HG02623 (cell line): ENCODE measurements at regions not wholly inside any gene's neighbourhood (a gene's known extent, or its start where the extent isn't known, plus 50 kb on each side); places are given as distances from the start of the nearest gene placed in this dataset.
"Not testable (repeated sequence)": the region's sequence is repeated elsewhere in the genome, so short reads cannot be mapped to it uniquely, and the experiment has no call there.

Experiments
- ATAC-seq: cut with Tn5 transposase; IDR thresholded peaks from one replicate; pipeline ENCODE4 v1.9.1; 2021; ENCODE audit warnings: moderate library complexity; ENCODE audit not compliant: unreplicated experiment

DNA sequence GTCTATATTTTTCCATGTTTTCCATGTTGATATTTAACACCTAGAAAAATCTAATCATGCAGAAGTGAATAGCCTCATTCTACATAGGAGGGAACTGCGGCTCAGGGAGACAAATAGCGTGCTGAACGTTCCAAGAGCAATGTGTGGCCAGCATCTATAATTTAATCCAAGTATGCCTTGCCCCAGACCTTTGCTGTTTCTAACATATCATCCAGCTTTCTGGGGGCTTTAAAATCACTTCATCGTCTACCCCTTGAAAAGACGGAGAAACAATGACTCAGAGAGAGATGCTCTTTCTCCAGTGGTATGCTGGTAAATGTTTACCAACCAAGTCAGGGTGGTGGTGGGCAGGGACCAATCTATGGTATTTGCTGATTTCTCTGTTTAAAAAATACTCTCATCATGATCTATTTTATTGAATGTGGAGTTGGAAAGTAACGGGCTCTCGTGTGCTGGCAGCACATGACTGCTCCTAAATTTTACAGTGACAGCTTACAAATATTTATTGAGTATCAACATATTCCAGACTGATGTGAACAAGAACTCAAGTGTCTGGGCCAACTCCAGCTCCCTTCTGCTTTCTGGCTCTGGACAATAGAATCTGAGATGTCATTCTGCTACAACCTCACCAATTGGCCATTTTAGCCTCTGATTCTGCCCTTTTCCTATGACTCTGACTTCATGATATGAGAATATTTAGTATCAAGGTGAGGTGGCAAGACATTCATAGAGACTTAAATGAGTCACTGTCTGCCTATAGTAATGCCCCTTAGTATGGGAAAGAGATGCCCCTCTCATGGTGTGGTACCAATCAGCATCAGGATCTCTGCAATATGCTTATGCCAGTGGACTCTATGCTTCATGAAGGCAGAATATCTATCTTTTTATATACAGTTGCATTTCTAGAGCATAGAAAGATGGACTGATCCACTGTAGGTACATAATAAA lies 407.4 kb upstream of the TNC start:
- ATAC-seq = no peak

DNA sequence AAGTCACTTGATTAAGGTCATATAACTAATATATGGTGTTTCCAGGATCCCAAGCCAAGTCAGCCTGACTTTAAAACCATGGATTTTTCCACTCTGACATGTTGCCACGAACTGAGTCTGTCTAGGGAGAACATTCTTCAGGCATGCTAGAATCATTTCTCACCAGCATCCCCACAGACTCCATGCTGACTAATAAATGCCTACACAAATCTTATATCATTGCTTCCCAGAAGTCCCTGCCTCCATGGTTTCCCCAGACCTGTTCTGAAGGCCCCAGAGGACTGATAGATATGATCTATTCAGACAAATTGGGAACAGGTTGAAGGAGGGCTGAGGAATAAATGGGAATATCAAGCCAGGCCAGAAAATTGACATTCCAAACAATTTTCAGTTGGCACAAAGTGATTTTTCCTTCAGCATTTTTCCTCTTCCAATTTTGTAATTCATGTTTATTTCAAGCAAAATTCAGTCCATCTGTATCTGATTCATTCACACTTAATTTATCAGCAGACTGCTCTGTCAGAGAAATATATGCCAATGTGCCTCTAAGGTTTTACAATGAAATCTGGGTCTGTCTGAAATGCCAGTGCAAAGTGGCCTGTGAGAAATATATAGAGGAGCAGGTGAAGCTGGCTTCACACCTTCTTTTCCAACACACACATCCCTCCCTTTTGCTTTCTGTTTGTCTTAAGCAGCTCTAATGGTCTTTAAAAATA lies 413.6 kb upstream of the TNC start:
- no peak for ATAC-seq

DNA sequence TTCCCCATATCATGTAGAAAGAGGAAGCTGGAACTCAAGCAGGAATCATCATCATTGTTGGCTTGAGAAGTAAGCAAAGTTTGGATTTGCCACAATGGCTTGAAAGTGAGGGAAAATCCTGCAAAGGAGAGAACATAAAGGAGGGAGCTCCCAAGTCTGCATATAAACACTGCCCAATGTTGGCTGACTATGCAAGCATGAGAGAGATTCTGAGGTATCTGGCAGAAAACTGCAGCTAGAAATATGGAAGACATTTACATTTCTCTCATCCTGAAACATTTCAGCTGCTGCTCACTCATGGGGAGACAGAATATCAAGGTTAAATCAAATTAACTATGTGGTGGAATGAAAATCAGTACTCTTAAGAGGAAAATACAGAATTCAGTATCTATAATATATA lies 415.6 kb upstream of the TNC start:
- no peak for ATAC-seq

DNA sequence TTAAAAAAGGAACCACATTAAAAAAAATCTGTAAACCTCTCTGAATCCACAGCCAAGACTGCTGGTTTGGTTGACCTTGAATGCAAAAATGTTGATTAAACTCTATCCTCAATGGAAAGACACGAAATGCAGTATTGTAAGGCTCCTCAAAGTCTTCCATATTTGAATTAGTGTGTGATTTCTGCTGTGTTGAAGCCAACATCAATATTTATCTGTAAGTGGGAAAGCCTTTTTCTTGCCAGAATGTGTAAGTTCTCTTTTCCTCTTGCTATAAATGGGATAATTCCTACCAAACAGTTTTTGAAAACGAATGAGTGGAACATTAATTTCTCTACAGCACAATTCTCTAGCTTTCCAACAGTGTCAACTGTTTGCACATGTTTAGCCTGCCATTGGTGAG lies 422.1 kb upstream of the TNC start:
- no peak for ATAC-seq

DNA sequence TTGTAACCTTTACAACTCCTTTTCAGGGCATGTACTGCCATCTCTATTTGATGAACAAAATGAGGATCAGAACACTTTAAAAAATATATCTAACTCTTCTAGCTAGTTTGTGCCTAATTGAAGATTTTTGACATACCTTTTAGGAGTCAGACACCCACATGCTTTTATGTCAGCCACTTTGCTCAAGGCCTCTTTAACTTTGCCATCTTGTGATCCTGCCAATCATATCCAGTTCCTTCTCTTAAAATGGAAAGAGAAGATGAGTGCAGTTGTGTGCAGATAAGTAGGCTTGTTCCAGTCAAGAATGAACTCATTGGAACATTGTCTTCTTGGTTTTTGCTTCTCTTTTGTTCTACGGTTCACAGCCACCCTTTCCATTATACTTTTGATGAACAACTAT lies 425.6 kb upstream of the TNC start:
- no peak for ATAC-seq

DNA sequence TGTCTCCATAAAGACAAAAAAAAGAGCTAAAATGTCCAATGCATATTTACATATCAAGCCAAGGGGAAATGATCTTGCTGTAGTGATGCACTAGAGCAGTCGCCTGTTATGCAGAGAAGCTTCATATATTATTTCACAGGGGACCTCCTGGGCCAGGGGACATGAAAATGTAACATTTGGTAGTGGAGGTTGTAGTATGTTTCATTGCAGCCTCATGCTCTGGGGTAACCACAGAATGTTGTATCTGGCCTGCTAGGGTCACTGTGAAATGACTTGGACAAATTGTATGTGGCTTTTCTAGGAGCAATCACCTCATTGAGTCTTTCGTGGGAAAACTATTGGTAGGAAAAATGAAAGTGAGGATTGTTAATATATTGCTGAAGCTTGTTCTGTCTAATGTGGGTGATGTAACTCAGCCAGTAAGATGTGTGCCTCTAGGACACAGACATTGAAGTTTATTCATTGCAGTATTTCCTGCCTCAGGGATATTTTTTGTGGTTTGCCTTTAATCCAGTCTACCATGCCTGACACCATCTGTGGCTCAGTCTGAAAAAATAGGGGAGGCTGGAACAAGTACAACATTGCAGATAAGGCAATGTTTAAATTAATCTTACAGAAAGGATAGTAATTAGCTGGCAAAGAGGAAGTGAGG lies 430.8 kb upstream of the TNC start:
- ATAC-seq = no peak

DNA sequence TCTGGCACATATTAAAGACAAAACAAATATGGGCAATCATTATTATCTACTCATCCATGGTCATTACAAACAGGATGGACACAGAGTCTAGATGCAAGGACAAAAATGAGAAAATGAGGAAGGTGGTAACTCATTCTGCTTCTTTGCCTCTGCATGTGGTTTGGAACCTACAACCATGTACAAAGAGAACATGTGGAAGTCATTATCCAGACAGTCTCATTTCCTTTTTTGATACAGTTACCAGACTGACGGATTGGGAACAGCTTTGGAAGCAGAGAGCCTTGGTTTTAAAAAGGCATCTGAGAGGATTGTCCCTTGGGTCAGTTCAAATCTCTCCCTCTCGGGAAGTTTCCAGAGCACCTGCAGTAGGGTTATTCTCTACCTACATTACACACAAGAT lies 433.4 kb upstream of the TNC start:
- ATAC-seq = no peak

DNA sequence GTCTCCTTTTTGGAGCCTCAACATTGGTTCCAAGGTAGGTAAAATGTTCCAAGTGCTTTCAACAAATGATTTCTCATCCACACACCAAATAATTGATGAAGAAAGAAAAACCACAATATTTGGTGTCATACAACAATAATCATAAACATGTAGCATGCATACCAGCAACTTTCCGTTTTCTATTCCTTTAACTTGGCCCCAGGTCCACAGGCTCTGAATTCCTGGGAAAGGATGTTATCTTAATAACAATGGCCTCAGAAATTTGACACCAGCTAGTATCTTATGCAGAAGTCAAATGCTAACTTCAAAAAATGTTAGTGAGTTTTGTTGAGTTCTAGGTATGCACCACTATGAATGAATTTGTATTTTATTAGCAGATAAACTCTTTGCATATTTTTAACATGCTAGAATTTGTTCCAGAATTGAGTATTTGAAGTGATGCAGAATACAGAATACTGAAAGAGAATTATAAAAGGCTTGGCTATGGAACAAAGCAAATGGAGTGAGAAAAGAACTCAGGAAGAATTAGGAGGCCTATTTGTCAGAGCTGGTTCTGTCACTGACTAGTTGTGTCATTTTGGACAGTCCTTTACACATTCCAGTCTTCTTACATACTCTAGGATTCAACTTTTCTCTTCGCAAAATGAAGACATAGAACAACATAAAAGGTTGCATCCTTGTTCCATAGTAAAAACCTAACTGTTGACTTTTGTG lies 435.3 kb upstream of the TNC start:
- no peak for ATAC-seq

DNA sequence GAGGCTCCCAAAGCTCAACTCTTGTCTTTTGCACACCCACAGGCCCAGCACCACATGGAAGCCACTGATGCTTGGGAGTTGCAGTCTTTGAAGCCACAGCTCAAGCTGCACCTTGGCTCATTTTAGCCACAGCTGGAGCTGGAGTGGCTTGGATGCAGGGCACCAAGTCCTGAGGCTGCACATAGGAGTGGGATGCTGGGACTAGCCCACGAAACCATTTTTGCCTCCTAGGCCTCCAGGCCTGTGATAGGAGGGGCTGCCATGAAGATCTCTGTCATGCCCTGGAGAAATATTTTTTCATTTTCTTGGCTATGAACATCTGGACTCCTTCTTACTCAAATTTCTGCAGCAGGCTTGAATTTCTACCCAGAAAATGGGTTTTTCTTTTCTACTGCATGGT lies 438.5 kb upstream of the TNC start:
- no peak for ATAC-seq

DNA sequence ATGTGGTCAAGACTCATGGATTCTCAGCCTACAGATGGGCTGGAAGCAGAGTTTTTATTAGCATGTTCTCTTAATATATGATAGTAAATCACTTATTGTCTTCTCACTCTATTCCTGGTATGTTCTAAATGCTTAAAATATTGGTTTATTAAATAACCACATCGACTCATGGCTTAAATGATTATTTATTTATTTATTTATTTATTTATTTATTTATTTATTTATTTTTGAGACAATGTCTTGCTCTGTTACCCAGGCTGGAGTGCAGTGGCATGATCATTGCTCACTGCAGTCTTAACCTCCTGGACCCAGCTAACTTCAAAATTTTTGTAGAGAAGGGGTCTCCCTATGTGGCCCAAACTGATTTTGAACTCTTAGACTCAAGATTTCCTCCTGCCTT lies 457.2 kb upstream of the TNC start:
- no peak for ATAC-seq

DNA sequence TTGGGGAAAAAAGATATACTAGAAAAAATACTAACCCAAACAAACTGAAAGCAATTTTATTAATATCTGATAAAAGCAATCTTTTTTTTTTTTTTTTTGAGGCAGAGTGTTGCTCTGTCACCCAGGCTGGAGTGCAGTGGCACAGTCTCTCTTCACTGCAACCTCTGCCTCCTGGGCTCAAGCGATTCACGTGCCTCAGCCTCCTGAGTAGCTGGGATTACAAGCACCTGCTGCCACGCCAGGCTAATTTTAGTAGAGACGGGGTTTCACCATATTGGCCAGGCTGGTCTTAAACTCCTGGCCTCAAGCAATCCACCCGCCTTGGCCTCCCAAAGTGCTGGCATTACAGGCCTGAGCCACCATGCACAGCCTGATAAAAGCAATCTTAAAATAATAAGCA lies 467.5 kb upstream of the TNC start:
- not testable (repeated sequence) for ATAC-seq

DNA sequence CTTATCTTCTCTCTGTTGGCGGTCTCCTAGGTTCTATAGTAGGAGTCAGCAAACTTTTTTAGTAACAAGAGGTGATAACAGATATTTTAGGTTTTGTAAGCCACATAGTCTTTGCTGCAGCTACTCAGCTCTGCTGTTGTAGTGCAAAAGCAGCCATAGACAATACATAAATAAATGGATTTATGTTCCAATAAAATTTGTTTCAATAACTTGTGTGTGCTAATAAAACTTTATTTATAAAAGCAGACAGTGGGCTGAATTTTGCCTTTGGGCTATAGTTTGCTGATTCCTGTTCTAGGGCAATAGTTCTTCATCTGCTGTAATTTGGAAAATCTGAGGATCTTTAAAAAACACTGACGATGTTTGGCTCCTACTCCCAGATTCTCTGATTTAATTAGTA lies 469.4 kb upstream of the TNC start:
- ATAC-seq = no peak

DNA sequence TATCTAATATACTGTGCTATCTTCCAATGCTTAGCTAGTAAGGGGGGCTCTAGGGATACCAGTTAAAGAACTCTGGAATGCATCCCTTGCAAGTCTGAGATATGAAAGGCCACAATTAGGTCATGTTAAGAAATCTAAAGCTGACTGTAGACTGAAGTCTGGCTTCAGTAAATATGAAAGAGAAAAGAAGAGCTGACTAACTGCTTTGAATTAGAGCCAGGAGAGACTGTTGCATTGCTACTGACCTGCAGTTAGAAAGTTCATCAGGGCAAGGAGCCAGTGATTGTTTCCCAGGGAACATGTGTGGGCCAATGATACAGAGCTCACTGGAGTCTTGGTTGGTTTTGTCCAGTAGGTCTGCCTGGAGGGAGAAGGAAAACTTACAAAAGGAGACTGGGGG lies 472.1 kb upstream of the TNC start:
- no peak for ATAC-seq

DNA sequence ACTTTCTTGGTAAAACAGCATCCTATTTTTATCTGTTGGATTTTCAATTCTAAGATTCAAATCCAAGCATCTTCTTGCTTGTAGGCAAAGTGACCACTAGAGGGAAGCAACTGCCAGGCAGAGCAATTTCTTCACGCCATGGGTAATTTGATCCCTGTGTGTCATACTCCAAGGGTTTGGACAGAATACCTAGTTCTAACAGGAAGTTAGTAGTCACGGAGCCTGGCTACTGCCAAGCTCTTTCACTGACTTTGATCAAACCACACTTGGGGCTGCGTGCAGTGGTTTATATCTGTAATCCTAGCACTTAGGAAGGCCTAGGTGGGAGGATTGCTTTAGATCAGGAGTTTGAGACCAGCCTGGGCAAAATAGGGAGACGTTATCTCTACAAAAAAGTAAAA lies 473.6 kb upstream of the TNC start:
- ATAC-seq = no peak

DNA sequence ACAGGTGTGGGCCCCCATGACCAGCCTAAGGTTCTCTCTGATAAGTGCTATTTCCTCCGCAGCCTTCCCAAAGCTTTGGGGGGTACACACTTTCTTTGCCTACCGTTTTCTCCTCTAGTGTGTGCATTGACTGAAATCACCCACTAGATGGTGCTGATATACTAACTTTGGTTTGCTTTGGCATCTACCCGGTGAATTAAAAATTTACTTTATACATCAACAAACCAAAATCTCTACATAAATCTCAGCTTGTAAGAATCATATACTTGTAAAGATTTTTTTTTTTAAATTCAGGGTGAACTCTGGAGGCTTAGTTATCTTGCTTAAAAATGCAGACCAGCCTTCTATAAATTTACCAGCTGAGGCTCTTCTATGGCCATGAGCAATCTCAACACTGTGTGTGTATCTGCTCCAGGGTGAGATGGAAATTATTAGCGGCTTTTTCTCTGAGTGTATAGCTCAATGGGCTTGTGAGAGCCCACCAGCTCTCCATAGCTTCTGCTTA lies 475.7 kb upstream of the TNC start:
- ATAC-seq = no peak

DNA sequence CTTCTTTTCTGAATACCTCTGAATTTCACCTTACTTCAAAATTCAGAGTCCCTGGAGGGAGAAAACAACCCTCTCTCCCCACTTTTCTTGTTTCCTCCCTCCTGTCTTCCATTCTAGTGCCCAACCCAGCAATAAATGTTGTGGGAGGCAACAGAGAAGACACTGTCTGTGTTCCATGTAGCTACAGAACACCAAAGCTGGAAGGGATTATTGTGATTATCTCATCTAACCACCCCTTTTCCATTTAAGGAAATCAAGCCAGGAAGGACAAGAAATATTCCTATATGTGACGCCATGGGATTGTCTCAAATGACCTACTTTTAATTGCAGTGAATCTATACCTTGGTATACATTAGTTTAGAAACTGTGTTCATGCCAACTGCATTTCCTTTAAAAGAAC lies 476.6 kb upstream of the TNC start:
- no peak for ATAC-seq

DNA sequence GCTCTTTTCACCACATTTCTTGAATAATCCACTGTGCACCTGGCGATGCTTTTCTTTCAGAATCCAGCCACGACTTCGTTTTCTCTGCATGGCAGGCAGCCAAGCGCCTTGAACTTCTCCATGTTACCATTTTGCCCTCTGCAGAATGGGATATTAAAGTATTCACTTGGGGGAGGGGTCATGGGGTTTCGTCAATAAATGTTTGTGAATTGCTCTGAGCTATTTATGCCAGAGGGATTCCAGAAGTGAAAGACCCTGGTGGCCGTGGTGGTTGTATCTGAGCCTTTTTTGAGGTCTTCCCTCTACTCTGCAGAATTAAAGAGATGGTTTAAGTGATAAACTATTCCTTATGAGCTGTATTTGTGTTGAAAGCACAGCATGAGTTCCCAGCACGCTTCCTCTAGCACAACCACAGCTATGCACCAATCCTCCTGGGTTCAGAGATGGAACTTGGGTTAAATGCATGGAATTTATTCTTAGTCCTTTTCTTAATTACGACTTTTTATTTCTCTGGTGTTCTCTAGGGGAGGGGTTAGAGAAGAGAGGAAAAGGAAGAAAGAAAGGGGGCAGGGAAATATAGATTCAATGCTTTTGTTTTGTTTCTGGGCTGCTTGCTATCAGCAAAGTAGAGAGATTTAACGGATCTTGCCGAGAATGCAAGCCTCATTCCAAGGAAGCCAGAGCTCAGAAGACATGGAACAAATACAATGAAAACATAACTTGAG lies 478.2 kb upstream of the TNC start:
- ATAC-seq = no peak

DNA sequence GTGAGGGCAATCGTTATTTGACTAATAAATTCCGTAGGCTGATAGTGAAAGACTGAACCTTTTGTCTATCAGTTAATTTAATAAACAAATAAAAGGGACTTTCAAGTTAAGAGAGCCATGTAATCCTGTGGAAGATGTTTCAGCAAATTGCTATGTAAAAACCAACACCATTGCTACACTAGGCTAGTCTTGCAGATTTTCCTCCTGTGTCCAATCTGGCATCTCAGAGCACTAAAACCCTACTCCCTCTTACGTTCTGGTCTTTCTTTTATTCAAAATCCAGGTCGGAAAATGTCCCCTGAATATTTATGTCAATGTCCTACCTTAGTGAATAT lies 478.8 kb upstream of the TNC start:
- no peak for ATAC-seq

DNA sequence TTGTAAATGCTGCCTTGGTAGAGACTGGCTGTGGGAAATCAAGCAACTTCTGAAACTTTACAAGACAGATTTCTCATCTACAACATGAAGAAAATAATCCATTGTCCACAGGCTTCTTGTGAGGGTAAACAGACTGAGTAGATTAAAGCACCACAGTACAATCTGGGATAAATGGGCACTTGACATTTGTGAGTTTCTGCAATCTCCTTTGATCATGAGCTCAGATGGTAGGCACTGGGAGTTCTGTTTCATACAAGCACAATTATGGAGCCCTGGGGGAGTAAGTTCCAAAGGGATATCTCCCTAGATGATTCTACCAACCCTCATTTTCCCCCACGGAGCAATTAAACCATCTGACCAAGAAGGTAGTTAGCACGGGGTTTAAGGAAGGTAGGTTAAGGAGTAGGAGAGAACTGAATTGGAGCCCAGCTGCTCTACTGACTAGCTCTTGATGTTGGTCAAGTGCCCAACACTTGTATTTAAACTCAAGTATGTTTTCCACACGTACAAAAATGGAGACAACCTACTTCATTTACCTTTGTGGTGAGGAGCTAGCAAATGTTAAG lies 479.5 kb upstream of the TNC start:
- ATAC-seq = no peak

DNA sequence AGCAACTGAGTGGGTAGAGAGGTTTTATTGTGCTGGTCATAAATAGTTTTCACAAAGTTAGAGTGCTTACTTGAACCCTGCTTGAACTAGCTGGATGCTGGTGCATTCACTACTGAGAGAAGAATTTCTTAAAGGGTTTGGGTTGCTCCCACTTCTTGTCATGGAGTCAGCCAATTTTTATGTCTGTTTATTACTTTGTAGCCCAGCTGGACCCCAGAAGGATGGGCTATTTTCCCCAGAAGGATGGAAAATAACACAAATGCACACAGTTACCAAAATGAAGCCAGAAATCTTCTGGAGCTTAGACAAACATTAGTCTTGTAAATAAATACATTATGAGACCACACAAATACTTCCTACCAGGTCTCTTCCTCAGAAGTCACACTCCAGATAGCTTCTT lies 480.8 kb upstream of the TNC start:
- ATAC-seq = no peak
